GM12878 (cell line): ENCODE measurements at regions not wholly inside any gene's neighbourhood (a gene's known extent, or its start where the extent isn't known, plus 50 kb on each side); places are given as distances from the start of the nearest gene placed in this dataset.

Experiments
- ATAC-seq: fragments of 200-7000 bp; cut with Tn5 transposase; 3 replicates; pipeline ENCODE4 v1.9.1; 2020; ENCODE audit warnings: mild to moderate bottlenecking, moderate library complexity
- BruUV-seq: library from RNA; stranded (reverse); fragments of 400-500 nt; replicated peaks from 2 replicates; lab custom pipeline; 2021; lab: Mats Ljungman, UMichigan
- CTCF ChIA-PET: fragments of 300-600 bp; sonication (Branson Sonifier 250); formaldehyde crosslinking; extraction: SDS; loops from one replicate; lab custom pipeline; 2021; ENCODE audit warnings: inconsistent platforms; lab: Yijun Ruan, JAX
- POLR2A ChIA-PET: fragments of 350-600 bp; formaldehyde crosslinking; extraction: SDS; loops from one replicate; lab custom pipeline; 2021; ENCODE audit warnings: inconsistent platforms; lab: Charles Lee
- RAD21 ChIA-PET: fragments of 300-600 bp; sonication (Branson Sonifier 250); formaldehyde crosslinking; loops from one replicate; lab custom pipeline; 2023; ENCODE audit warnings: antibody characterized with exemption; ENCODE audit not compliant: unreplicated experiment; lab: Charles Lee
- SMC1A ChIA-PET: fragments of 300-600 bp; sonication (Branson Sonifier 250); formaldehyde crosslinking; loops from one replicate; lab custom pipeline; 2023; ENCODE audit not compliant: unreplicated experiment, uncharacterized antibody; lab: Charles Lee
- DNase-seq: peaks from one replicate; pipeline ENCODE4 v3.0.0-alpha.2; 2011; ENCODE audit warnings: low read depth, low spot score
- FAIRE-seq: peaks from 3 replicates; lab custom pipeline; 2011; peaks lifted over from hg19 to GRCh38; lab: Jason Lieb, UNC
- H2AFZ ChIP-seq: 2 replicates; pipeline ENCODE4 v1.6.0; 2011; ENCODE audit warnings: low read depth, low read length, control low read depth; ENCODE audit not compliant: control insufficient read depth
- H3K27ac ChIP-seq: 2 replicates; pipeline ENCODE4 v1.5.1; 2011; ENCODE audit warnings: control low read depth; ENCODE audit not compliant: control insufficient read depth, insufficient read depth
- H3K27me3 ChIP-seq, 2 experiments: replicated peaks in 1 of 2; 2 replicates each; pipeline versions ENCODE4 v1.6.0 to v1.6.1; 2011; ENCODE audit warnings: low read length in 1 of 2; ENCODE audit not compliant: control insufficient read depth in 2 of 2, insufficient read depth in 2 of 2
- H3K36me3 ChIP-seq, 2 experiments: 2 replicates each; pipeline ENCODE4 v1.5.1; 2011; ENCODE audit warnings: low read length in 1 of 2; ENCODE audit not compliant: control insufficient read depth in 2 of 2, insufficient read depth in 2 of 2
- H3K4me1 ChIP-seq: 2 replicates; pipeline ENCODE4 v1.6.1; 2011; ENCODE audit warnings: mild to moderate bottlenecking, low read length, moderate library complexity, mixed read lengths; ENCODE audit not compliant: control insufficient read depth, insufficient read depth
- H3K4me2 ChIP-seq: 2 replicates; pipeline ENCODE4 v1.6.0; 2011; ENCODE audit warnings: control low read depth; ENCODE audit not compliant: control insufficient read depth, insufficient read depth
- H3K4me3 ChIP-seq: fragments of 200-600 bp; sonication (generic); 2 replicates; pipeline ENCODE4 v1.5.1; 2016
- H3K79me2 ChIP-seq: 2 replicates; pipeline ENCODE4 v1.6.0; 2011; ENCODE audit warnings: low read length; ENCODE audit not compliant: control insufficient read depth, insufficient read depth
- H3K9ac ChIP-seq: 2 replicates; pipeline ENCODE4 v1.8.0; 2011; ENCODE audit warnings: low read length, control low read depth, mixed read lengths; ENCODE audit not compliant: control insufficient read depth, insufficient read depth
- H3K9me3 ChIP-seq: replicated peaks from 3 replicates; pipeline ENCODE4 v1.5.1; 2011; ENCODE audit warnings: mild to moderate bottlenecking, low read length; ENCODE audit not compliant: control insufficient read depth, insufficient read depth
- H4K20me1 ChIP-seq: 2 replicates; pipeline ENCODE4 v1.6.0; 2011; ENCODE audit not compliant: control insufficient read depth, insufficient read depth
- HDGF ChIP-seq: fragments of 450-650 bp; IDR thresholded peaks from 2 replicates; pipeline ENCODE4 v1.6.1; 2016; ENCODE audit warnings: antibody characterized with exemption
- POLR2AphosphoS5 ChIP-seq: IDR thresholded peaks from 2 replicates; pipeline ENCODE4 v1.6.1; 2011; ENCODE audit warnings: mild to moderate bottlenecking, low read length, inconsistent platforms
- WGBS: methylation state at CpG from one replicate; pipeline ENCODE4 v1.1.6; 2016; ENCODE audit warnings: low lambda C conversion rate; ENCODE audit not compliant: insufficient replicate concordance, insufficient coverage; ENCODE audit errors: missing lambda C conversion rate; 5-methylcytosine and 5-hydroxymethylcytosine counted together
- in situ Hi-C: fragments of 300-500 bp; cut with MboI; formaldehyde crosslinking; loops from 9 replicates; pipeline ENCODE4 v1.14.3; 2018; ENCODE audit warnings: mixed read lengths
- intact Hi-C: fragments of 100-400 bp; cut with micrococcal nuclease; formaldehyde crosslinking; loops from one replicate; pipeline ENCODE4 v1.14.2; 2022; ENCODE audit not compliant: unreplicated experiment
- TF ChIP-seq, protein P1 (sequence below): fragments of 450-650 bp; formaldehyde crosslinking; IDR thresholded peaks from 2 replicates; pipeline ENCODE4 v1.4.0; 2022; ENCODE audit warnings: mild to moderate bottlenecking, moderate library complexity
- TF ChIP-seq, protein P2 (sequence below): IDR thresholded peaks from 2 replicates; pipeline ENCODE4 v1.6.1; 2012; ENCODE audit warnings: improper control_type of control experiment, low read depth, low read length; ENCODE audit not compliant: insufficient replicate concordance
- TF ChIP-seq, protein P3 (sequence below): fragments of 450-650 bp; formaldehyde crosslinking; IDR thresholded peaks from 2 replicates; pipeline ENCODE4 v1.5.0; 2022; ENCODE audit warnings: mild to moderate bottlenecking, missing genetic modification characterization

- TF ChIP-seq, protein P1, sequence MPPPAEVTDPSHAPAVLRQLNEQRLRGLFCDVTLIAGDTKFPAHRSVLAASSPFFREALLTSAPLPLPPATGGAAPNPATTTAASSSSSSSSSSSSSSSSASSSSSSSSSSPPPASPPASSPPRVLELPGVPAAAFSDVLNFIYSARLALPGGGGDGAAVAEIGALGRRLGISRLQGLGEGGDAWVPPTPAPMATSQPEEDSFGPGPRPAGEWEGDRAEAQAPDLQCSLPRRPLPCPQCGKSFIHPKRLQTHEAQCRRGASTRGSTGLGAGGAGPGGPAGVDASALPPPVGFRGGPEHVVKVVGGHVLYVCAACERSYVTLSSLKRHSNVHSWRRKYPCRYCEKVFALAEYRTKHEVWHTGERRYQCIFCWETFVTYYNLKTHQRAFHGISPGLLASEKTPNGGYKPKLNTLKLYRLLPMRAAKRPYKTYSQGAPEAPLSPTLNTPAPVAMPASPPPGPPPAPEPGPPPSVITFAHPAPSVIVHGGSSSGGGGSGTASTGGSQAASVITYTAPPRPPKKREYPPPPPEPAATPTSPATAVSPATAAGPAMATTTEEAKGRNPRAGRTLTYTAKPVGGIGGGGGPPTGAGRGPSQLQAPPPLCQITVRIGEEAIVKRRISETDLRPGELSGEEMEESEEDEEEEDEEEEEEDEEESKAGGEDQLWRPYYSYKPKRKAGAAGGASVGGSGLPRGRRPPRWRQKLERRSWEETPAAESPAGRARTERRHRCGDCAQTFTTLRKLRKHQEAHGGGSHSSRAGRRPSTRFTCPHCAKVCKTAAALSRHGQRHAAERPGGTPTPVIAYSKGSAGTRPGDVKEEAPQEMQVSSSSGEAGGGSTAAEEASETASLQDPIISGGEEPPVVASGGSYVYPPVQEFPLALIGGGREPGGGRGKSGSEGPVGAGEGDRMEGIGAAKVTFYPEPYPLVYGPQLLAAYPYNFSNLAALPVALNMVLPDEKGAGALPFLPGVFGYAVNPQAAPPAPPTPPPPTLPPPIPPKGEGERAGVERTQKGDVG (CRISPR knock-in tag) = no peak
These were observed 782.5 kb downstream of the TMEM121 start (continued) for GRCh38 chr14:106308839-106309389.

DNA sequence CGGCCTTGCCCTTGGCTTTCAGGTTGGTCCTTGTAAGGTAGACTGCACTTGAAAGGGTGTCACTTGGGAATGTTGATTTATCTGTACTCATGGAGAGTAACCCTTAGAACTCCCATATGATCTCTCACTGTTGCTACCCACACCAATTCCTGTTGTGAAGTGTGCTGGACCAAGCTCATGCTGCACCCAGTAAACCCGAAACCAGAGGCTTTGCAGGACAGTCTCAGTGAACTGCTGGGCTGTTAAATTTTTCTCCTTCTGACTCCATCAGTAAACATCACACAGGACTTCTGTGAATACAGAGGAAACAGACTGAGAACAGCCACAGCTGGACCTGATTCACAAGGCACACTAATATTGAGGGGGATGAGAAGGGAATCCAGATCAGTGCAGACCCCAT, 783.0 kb downstream of the TMEM121 start:
- Histone ChIP-seq H3K36me3 (no peaks in the 10 kb centered on the region), H3K79me2 (no peaks in the 10 kb centered on the region), H3K4me3 (no peak overlapping the region), H3K27ac (no peak overlapping the region), H3K9ac (no peak overlapping the region), H4K20me1 (no peaks in the 10 kb centered on the region), H3K27me3 (no peaks in the 10 kb centered on the region), H3K9me3 (no peaks in the 10 kb centered on the region), H3K4me1 (peaks cover 6% of the 10 kb centered on the region), H2AFZ (no peak overlapping the region; the same call in none of the 2 replicates), H3K4me2 (no peak overlapping the region)
- 0% methylated on average over 2 of the region's 2 CpGs for WGBS
- intact Hi-C loops (loop anchor here (1.0 to 10.0 kb wide), 4 partner anchors 37 to 755 kb away; no protein-coding TSS in a partner anchor), in situ Hi-C loops (loop anchor here (10.0 kb wide), 1 partner anchor 635 kb away; no protein-coding TSS in a partner anchor)
- SMC1A ChIA-PET = interaction anchor here (1.4 to 3.6 kb wide), 6 partner anchors 16 to 600 kb away, joined by 3 to 34 read pairs (median 10); no protein-coding TSS in a partner anchor
- no TSS peak for BruUV-seq
- peak; percentile 53 for ATAC-seq
- RAD21 ChIA-PET = interaction anchor here (1.1 to 2.4 kb wide), 5 partner anchors 9 to 108 kb away, joined by 3 to 13 read pairs (median 4); no protein-coding TSS in a partner anchor
- 0 out of 2 replicates have a peak, but pooled peaks have one; percentile 2 for TF ChIP-seq HDGF
- TF ChIP-seq, protein P2, sequence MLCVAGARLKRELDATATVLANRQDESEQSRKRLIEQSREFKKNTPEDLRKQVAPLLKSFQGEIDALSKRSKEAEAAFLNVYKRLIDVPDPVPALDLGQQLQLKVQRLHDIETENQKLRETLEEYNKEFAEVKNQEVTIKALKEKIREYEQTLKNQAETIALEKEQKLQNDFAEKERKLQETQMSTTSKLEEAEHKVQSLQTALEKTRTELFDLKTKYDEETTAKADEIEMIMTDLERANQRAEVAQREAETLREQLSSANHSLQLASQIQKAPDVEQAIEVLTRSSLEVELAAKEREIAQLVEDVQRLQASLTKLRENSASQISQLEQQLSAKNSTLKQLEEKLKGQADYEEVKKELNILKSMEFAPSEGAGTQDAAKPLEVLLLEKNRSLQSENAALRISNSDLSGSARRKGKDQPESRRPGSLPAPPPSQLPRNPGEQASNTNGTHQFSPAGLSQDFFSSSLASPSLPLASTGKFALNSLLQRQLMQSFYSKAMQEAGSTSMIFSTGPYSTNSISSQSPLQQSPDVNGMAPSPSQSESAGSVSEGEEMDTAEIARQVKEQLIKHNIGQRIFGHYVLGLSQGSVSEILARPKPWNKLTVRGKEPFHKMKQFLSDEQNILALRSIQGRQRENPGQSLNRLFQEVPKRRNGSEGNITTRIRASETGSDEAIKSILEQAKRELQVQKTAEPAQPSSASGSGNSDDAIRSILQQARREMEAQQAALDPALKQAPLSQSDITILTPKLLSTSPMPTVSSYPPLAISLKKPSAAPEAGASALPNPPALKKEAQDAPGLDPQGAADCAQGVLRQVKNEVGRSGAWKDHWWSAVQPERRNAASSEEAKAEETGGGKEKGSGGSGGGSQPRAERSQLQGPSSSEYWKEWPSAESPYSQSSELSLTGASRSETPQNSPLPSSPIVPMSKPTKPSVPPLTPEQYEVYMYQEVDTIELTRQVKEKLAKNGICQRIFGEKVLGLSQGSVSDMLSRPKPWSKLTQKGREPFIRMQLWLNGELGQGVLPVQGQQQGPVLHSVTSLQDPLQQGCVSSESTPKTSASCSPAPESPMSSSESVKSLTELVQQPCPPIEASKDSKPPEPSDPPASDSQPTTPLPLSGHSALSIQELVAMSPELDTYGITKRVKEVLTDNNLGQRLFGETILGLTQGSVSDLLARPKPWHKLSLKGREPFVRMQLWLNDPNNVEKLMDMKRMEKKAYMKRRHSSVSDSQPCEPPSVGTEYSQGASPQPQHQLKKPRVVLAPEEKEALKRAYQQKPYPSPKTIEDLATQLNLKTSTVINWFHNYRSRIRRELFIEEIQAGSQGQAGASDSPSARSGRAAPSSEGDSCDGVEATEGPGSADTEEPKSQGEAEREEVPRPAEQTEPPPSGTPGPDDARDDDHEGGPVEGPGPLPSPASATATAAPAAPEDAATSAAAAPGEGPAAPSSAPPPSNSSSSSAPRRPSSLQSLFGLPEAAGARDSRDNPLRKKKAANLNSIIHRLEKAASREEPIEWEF = no peak
- TF ChIP-seq, protein P3, sequence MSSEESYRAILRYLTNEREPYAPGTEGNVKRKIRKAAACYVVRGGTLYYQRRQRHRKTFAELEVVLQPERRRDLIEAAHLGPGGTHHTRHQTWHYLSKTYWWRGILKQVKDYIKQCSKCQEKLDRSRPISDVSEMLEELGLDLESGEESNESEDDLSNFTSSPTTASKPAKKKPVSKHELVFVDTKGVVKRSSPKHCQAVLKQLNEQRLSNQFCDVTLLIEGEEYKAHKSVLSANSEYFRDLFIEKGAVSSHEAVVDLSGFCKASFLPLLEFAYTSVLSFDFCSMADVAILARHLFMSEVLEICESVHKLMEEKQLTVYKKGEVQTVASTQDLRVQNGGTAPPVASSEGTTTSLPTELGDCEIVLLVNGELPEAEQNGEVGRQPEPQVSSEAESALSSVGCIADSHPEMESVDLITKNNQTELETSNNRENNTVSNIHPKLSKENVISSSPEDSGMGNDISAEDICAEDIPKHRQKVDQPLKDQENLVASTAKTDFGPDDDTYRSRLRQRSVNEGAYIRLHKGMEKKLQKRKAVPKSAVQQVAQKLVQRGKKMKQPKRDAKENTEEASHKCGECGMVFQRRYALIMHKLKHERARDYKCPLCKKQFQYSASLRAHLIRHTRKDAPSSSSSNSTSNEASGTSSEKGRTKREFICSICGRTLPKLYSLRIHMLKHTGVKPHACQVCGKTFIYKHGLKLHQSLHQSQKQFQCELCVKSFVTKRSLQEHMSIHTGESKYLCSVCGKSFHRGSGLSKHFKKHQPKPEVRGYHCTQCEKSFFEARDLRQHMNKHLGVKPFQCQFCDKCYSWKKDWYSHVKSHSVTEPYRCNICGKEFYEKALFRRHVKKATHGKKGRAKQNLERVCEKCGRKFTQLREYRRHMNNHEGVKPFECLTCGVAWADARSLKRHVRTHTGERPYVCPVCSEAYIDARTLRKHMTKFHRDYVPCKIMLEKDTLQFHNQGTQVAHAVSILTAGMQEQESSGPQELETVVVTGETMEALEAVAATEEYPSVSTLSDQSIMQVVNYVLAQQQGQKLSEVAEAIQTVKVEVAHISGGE (CRISPR knock-in tag) = no peak
- no peak for TF ChIP-seq POLR2AphosphoS5
- POLR2A ChIA-PET = no interaction called here
- DNase-seq = peak; percentile 12
- CTCF ChIA-PET = interaction anchor here (0.6 to 9.7 kb wide), 15 partner anchors 10 to 761 kb away, joined by 3 to 274 read pairs (median 12); no protein-coding TSS in a partner anchor
- no peak for FAIRE-seq
